B cell (primary cell): ENCODE measurements at regions not wholly inside any gene's neighbourhood (a gene's known extent, or its start where the extent isn't known, plus 50 kb on each side); places are given as distances from the start of the nearest gene placed in this dataset.

Experiments used
- EZH2 ChIP-seq: IDR thresholded peaks from 2 replicates; pipeline ENCODE4 v1.6.1; 2012; ENCODE audit warnings: borderline replicate concordance, low read depth, mild to moderate bottlenecking, moderate library complexity, low read length; ENCODE audit not compliant: insufficient read depth, poor library complexity, severe bottlenecking
- TF ChIP-seq, protein P1 (sequence below): fragments of 200-600 bp; IDR thresholded peaks from one replicate; pipeline ENCODE4 v1.8.0; 2022; ENCODE audit warnings: antibody characterized with exemption, mild to moderate bottlenecking

DNA sequence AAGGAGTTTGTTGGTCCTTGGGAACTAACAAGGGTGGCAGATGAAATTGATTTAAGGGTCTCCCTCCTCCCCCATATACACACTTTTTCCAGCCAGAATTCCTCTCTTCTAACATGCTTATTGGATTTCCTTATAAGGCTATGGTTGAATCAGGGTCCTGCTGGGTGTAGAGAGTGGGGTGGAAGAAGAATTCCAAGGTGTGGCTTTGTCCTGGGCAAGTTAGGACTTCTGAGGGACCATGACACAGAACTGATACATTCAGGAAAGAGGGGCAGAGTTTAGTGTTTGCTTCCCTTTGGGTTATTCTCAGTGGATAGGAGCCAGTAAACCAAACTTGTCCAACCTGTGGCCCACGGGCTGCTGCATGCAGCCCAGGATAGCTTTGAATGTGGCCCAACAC lies 116.5 kb downstream of the SNX18 start:
- TF ChIP-seq, protein P1, sequence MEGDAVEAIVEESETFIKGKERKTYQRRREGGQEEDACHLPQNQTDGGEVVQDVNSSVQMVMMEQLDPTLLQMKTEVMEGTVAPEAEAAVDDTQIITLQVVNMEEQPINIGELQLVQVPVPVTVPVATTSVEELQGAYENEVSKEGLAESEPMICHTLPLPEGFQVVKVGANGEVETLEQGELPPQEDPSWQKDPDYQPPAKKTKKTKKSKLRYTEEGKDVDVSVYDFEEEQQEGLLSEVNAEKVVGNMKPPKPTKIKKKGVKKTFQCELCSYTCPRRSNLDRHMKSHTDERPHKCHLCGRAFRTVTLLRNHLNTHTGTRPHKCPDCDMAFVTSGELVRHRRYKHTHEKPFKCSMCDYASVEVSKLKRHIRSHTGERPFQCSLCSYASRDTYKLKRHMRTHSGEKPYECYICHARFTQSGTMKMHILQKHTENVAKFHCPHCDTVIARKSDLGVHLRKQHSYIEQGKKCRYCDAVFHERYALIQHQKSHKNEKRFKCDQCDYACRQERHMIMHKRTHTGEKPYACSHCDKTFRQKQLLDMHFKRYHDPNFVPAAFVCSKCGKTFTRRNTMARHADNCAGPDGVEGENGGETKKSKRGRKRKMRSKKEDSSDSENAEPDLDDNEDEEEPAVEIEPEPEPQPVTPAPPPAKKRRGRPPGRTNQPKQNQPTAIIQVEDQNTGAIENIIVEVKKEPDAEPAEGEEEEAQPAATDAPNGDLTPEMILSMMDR, result no peak
- TF ChIP-seq EZH2, result no peak
